HG02981 (cell line): ENCODE measurements at regions not wholly inside any gene's neighbourhood (a gene's known extent, or its start where the extent isn't known, plus 50 kb on each side); places are given as distances from the start of the nearest gene placed in this dataset.

Experiments
- ATAC-seq: cut with Tn5 transposase; IDR thresholded peaks from one replicate; pipeline ENCODE4 v1.9.1; 2021; ENCODE audit warnings: mild to moderate bottlenecking, moderate library complexity; ENCODE audit not compliant: unreplicated experiment

DNA sequence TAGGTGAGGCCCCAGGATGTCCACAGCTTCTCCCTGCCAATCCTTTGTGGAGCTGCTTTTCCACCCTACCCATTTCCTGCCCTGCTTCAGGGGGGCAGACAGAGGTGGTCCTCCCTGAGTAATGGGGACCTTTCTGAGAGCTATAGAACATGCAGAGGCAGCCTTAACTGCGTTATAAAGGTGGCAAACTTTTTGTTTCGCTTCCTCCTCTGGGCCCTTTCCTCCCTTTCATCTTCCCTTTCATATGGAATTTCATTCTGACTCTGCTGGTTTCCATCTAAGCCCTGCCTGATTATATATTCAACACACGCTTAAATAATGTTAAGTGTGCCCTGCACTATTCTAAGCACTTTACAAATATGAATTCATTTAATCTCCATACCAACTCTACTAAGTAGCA lies 169.3 kb upstream of the E2F8 start:
- ATAC-seq = no peak

DNA sequence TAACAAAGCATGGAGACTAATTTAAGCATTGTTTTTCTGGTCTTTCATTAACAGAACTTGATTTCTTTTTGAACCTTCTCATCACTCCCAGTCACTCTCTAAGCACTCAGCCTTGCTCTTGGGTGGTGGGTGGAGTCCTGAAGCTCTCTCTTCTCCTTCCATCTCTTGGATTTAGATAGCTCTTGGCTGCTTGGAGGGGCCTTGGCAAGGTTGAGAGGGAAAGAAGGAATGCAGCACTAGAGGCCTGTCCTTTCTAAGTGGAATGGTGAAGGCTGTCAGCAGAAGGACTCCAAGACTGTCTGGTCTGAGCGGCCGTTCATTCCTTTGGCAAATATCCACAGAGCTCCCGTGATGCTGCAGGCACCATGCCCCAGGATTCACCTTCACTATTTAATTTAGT lies 168.6 kb upstream of the E2F8 start:
- no peak for ATAC-seq

DNA sequence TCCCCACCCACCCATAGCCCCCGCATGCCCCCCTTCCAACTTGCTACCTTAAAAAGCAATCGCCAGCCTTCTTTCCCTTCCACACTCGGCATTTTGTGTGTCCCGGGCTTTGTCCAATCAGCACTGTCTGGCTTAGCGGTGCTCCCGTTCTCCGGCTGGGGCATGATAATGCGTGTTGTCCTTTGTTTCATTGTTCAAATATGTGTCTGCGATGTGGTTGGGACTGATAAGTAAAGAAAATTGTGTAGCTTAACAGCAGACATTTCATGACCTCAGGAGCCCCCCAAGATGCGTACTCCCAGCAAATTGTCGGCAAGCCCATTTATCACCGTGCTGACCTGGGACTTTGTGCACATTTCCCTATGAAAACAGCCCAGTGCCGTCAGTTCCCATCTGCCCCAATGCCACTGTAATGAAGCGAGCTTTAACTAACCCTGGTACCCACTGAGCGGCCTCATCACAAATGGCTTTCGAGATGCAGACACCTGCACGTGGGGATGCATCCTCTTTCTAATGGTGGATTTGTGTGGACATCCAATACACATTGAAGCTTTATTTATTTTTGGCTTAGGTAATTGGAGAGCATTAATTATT lies 167.0 kb upstream of the E2F8 start:
- no peak for ATAC-seq

DNA sequence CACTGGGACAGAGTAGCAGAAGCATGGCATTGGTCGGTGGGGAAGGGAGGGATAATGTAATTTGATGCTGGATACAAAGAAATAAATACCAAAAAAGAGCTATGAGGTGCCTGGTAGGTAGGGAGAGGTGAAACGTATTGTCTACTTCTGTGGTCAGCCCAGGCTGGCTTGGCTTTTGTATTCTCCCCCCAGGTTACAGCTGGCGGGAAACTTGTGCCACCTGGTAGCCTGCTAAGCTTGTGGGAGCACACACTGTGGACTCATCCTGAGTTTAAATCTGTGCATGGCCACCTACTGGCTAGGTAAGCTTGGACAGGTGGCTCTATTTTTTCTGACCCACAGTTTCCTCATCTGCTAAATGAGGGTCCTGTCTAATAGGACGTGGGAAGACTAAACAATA lies 165.2 kb upstream of the E2F8 start:
- ATAC-seq = no peak

DNA sequence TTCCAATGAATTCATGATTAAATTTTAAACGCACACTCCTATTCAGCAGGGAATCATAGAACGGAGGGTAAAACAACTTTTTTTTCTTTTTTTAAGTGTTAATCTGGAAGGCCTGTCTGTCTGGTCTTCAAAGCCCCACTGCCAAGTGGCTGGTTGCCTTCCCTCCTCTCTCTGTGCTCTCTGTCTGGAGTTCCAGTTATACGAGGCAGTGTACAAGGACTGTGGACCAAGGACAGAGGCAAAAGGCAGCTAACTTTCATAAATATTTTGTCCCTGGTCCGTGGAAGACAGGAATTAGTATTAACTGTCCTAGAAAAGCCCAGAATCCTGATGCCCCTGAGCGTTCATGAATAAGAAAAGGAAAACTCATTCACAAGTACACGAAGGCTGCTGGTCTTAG lies 164.0 kb upstream of the E2F8 start:
- ATAC-seq = no peak

DNA sequence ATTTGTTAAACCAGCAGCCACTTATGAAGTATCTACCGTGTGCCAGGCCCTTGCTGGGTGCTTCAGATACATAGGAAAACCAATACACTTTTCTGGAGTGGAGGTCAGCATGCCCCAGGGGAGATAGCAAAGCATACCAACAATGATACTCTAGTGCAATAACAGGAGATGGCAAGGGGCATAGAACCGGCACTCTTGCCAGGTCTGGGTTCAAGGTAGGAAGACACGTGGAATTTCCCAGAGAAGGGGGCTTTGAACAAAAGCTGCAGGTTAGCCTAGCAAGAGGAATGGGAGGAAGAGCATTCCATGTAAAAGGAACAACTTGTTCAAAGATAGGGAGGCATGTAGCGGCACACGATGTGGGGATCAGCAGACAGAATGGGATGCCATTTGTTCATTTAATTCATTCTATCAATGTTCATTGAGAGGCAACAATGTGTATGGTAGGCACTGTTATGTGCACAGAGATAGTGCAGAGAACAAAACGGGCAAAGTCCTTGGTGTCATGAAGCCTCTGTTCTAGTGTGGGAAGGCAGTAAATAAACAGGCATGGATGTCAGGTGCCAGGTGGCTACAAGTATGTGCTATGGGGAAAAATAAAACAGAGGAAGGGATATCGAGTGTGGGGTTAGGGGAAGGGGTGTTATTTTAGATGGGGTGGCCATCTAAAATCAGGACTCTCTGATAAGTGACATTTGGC lies 162.6 kb upstream of the E2F8 start:
- no peak for ATAC-seq

DNA sequence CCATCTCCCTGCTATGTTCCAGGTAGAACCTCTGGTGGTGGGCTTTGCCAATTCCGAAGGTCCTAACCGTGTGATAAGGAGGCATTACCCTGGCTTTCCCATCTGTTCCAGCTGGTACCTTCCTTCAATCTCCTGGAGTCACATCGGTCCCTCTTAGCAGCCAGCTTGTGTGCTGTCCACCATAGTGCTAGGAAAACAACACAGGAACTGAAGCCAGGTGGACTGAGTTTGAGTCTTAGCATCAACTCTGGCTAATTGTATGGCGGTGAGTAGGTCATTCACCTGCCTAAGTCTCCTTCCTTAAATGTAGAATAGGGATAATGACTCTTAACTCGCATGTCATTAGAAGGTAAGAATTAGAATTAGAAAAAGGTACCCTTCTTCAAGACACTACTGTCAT lies 159.6 kb upstream of the E2F8 start:
- ATAC-seq = no peak

DNA sequence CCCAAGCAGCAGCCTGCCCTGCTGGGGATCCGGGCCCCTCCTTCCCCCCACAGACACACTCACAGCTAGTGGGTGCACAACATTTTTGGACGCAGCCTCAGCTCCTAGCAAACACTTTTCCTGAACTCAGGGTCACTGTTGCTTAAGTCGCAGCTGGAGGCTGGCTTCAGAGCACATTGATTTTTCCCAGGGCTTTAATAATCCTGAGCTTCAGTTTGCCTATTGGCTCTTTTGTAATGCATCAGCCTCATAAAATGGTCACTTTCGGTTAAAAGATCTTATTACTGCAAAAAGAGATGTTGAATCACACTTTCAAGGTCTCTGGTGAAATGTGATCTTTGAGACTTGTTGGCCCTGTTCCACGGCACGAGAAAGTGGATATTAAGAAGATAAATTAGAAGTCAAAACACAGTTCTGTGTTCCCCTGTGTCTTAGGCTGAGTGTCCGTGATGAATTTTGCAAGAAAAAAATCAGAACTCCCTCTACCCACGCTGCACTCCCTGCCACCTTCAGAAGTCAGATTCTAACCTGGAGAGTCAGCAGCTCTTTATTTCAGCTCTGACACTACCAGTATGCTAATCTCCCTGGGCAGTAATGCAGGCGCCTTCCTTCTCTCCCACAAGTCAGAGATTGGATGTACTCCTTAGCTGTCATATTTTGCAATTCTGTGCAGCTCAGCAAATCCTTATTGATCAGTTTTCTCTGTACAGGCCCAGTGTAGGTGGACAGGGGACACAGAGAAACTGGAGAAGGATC lies 158.2 kb upstream of the E2F8 start:
- no peak for ATAC-seq

DNA sequence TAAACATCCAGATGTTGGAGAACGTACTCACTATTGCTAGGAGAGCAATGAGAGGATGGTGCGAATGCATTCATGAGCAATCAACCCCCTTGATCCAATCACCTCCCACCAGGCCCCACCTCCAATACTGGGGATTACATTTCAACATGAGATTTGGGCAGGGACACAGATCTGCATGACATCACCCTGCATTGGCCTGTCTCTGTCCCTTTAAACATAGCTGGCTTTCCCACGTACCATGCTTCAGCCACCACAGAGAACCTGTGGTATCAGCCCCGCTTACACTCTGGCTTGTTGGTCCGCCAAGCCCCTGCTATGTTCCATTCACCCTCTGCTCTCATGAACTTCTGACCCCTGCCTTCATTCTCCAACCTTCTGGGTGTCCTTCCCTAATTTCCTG lies 157.5 kb upstream of the E2F8 start:
- ATAC-seq = no peak

DNA sequence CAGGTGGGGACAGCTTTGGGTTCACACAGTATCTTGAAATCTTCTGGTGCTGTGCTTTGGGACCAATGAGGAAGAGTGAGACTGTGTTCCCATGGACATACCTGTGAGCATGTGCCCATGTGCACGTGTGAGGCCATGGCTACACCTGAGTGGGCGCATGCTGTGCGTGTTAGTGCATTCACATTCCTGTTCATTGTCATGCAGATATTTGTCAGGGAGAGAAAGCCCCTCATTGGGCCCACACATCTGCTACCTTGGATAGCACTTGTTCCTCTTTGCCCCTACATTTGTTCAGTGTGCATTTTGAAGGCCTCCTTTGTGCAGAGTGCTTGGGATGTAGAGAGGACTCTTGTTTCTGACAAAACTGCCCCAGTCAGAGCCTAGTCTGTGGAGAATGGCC lies 154.3 kb upstream of the E2F8 start:
- ATAC-seq = peak; percentile 8

DNA sequence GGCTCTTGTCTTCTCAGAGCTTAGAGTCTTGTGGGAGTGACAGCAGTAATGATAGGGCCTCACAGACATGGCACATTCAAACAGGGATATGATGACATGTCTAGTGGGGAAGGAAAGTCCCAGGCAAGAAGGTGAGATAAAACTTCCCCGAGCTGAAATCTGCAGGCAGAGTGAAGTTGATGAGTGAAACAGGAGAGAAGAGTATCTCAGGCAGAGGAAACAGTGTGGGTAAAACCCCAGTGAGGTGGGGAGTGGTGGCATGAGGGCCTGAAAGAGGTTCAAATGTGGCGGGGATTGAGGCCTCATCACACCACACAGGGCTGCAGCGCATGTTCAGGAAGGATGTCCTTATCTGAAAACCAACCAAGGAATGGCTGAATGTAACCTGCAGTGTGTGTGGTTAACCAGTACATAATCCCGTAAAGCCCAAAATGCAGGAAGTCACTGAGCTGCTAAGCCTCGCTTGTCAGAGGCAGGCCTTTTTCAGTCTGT lies 153.8 kb upstream of the E2F8 start:
- ATAC-seq = peak; percentile 74

DNA sequence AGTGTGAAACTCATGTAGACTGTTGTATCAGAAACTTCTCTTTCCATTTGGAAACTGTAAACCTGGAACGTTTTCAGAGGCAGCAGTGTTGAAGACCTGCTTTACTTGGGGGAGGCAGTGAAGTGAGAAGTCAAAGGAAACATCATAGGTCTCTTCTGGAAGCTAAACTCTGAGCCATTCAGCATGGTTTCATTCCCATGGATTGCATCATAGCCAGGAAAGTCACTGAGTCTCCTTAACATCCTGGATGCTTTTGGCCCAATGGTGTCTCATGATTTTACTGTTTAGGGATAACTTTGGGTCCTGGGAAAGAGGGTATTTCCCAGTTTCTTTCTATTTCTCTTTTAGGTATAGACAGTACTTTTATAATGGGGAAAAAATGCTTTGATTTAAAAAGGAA lies 153.2 kb upstream of the E2F8 start:
- ATAC-seq = no peak

DNA sequence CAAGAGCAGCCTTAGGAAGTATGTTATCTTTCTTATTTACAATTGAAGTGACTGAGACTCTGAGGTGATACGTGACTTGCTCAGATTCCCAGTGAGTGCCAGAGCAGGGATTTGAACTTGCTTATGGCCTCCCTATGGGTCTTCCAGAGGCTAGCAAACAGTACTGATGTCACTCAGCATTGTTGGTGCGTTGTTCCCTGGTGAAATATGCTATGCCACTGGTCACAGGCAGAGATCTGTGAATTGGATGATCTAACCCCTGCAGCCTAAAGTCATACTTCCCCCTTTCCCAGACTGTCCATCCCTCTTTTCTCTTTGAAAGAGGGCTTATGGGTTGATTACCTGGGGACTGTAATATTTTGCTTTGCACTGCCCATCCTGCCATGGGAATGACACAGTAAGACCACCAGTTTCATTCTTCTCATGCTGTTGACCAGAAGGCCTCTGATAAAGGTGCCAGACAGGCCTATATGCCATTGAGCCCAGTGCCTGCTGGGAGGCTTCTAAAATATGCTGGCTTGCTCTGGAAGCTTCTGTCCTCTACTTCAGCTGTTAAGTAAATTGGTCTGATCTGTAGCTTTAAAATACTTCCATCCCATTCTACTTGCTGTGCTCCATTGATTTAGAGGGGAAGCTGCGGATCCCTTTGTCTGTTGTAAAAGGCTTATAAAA lies 152.2 kb upstream of the E2F8 start:
- ATAC-seq = no peak

DNA sequence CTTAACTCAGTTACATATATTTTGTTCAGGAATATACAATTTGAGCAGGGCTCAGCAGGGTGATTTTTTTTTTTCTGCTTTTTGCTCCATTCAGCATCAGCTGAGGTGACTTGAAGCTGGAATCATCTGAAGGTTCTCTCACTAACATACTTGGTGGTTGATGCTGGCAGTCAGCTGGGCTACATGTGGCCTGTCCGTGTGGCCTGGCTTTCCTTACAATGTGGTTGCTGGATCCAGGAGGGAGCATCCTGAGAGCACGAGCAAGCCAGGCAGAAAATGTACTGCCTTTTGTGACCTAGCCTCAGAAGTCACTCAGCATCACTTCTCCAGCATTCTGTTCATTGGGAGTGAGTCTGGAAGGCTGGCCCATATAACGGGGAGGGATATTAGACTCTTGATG lies 151.6 kb upstream of the E2F8 start:
- ATAC-seq = no peak

DNA sequence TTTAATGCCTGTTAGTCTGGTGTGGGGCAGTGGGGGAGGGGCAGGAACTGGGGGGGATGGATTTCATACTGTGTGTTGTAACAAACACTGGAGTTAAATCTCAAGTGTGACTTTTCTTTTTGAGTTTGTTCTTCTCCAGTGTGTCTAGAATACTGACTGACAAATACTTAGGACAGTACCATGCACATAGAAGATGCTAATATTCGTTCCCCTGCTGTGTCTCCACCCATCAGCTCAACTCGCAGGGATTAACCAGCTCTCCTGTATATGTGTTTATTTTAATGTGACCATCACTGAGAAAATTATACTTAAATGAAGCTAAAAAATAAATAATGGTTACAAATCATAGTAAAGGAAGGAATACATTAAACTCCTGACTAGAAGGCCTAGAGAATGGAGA lies 150.9 kb upstream of the E2F8 start:
- no peak for ATAC-seq

DNA sequence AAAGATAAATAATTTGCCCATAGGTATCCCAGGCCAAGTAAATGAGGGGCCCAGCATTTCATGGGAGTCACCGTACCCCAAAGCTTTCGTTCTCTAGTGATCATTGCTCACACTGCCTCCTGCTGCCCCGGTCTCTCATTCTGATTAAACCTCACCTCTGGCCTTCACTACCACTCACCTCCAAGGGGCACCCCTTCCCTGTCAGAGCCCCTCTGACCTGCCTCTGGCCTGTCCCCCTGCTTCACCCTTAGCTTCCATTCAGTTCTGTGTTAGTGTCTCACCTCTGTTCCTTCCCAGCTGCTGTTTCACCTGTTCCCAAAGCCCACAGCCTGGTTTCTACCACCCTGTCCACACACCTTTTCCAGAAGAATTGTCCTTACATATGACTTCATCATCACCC lies 150.3 kb upstream of the E2F8 start:
- ATAC-seq = no peak

DNA sequence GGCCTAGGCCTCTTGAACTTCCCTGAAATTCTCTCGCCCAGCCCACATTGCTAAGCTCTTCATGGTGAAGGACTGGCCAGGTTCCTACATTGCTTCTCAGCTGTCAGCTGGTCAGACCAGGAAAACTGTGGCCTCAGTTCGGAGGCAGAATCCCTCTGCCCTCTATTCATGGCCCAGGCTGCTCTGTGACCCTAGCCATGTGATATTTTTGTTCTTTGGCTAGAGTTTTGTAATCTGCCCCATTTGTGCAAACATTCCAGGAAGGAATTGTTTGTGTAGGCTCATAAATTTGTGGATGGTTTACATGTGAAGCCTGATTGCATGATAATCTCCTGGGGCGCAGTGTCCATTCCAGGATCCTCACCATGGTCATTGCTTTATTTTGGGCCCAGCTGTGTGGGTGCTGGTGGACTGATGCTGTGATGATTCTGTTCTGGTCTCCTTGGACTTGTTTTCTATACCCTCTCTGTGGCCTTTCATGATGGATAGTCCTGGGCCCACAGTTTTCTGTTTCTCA lies 149.1 kb upstream of the E2F8 start:
- no peak for ATAC-seq

DNA sequence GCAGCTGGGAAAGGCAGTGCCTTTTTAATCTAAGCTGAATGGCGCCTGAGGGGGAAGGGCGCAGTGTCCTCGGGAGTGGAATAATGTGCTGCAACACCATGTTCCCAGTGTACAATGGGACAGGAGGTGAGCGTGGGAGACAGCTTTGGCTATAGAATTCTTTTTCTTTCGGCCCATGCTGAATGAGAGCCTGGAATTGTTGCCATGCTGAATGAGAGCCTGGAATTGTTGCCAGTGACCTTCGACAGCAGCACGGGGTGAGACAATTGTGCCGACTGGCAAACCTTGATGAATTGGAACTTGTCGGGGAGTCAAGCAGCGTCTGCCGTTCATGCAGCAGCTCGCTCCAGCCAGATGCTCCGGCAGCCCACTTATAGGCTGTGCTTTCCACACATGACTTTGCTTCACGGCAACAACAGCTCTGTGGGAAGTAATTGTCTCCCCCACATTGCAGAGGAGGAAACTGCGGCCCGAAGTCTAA lies 141.4 kb upstream of the E2F8 start:
- no peak for ATAC-seq

DNA sequence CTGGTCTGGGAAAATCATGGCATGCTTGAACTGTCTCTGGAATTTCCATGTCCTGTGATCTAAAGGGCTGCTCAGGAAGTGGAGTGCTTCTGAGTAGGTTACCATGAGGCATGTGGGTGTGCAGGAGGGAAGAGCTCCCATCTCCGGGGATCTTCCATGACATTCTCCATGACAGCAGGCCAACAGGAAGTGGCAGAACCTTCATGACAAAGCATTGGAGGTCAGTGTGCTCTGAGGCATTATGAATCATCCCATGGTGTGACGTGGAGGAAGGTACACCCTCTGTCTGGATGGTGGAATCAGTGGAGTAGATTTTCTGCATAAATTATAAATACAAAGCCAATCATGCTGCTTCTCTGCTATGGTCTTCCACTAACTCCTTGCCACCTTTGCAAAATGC lies 139.6 kb upstream of the E2F8 start:
- no peak for ATAC-seq

DNA sequence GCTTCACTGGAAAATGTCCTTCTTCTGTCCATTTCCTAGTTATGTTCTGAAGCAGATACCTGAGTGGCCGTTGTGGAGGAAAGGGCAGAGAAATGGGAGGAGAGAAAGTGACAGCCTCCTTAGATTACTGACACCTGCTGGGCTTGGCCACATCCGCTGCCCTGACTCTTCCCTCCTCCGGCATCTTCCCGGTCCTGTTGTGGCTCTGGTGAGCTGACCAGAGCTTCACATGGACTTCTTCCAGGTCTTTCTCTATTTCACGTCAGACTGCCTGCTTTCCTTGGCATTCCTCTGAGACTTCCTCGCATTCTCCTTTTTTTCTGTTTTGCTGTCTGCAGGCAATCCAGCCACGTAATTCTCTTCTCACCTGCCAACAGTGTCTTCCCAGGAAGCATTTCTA lies 138.7 kb upstream of the E2F8 start:
- no peak for ATAC-seq

DNA sequence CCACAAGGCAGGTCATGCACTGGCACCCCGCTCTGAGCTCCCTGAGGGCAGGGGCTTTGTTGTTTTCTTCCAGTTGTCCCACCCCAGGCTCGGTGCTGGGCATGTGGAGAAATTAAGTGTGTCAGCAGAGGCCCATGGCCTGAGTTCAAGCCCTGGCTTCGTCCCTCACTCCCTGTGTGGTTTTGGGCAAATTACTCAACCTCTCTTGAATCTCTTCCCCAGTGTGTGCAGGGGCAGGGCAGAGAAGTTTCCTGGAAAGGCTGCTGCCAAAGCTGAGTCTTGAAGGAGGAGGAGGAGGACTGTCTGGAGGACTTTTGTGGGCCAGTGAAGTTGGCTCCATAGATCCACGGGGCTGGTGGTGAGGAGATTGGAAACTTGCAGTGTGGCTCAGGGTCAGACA lies 138.1 kb upstream of the E2F8 start:
- ATAC-seq = no peak
